ENCODE measurements at regions not wholly inside any gene's neighbourhood (a gene's known extent, or its start where the extent isn't known, plus 50 kb on each side); places are given as distances from the start of the nearest gene placed in this dataset.

GRCh38 chr21:35791541-35792325, 268.6 kb downstream of the SETD4 start:
- no peak for TF ChIP-seq TAF1 (IDR thresholded peaks at IDR 0.05; ENCODE audit: borderline replicate concordance, low read depth, low read length)
- no peak for TF ChIP-seq POLR2AphosphoS5 (IDR thresholded peaks at IDR 0.05; ENCODE audit: low read depth, low read length)
- no peak for TF ChIP-seq POLR2A (IDR thresholded peaks at IDR 0.05; ENCODE audit: low read depth, low read length)
- no peak for DNase-seq (ENCODE audit: insufficient read length)
- FAIRE-seq: no peak

GRCh38 chr21:35783721-35784120, 276.6 kb downstream of the SETD4 start:
- TF ChIP-seq POLR2AphosphoS5 (IDR thresholded peaks at IDR 0.05; ENCODE audit: low read depth, low read length): no peak
- no peak for TF ChIP-seq TAF1 (IDR thresholded peaks at IDR 0.05; ENCODE audit: borderline replicate concordance, low read depth, low read length)
- no peak for TF ChIP-seq POLR2A (IDR thresholded peaks at IDR 0.05; ENCODE audit: low read depth, low read length)
- DNase-seq (ENCODE audit: insufficient read length) (no peak), FAIRE-seq (no peak)

GRCh38 chr21:35782667-35783066, 277.7 kb downstream of the SETD4 start:
- FAIRE-seq (no peak), DNase-seq (ENCODE audit: insufficient read length) (no peak)
- TF ChIP-seq POLR2A (IDR thresholded peaks at IDR 0.05; ENCODE audit: low read depth, low read length): no peak
- no peak for TF ChIP-seq POLR2AphosphoS5 (IDR thresholded peaks at IDR 0.05; ENCODE audit: low read depth, low read length)
- TF ChIP-seq TAF1 (IDR thresholded peaks at IDR 0.05; ENCODE audit: borderline replicate concordance, low read depth, low read length): no peak

- no peak for DNase-seq (ENCODE audit: insufficient read length)
- TF ChIP-seq POLR2AphosphoS5 (IDR thresholded peaks at IDR 0.05; ENCODE audit: low read depth, low read length): no peak
- no peak for TF ChIP-seq POLR2A (IDR thresholded peaks at IDR 0.05; ENCODE audit: low read depth, low read length)
- TF ChIP-seq TAF1 (IDR thresholded peaks at IDR 0.05; ENCODE audit: borderline replicate concordance, low read depth, low read length): no peak
- FAIRE-seq: no peak
These were observed 279.3 kb downstream of the SETD4 start for GRCh38 chr21:35780983-35781382.

- no peak for FAIRE-seq
- TF ChIP-seq POLR2AphosphoS5 (IDR thresholded peaks at IDR 0.05; ENCODE audit: low read depth, low read length) (no peak), POLR2A (IDR thresholded peaks at IDR 0.05; ENCODE audit: low read depth, low read length) (no peak), TAF1 (IDR thresholded peaks at IDR 0.05; ENCODE audit: borderline replicate concordance, low read depth, low read length) (no peak)
- DNase-seq (ENCODE audit: insufficient read length): no peak
These were observed 280.4 kb downstream of the SETD4 start for GRCh38 chr21:35779690-35780570.

GRCh38 chr21:35779167-35779566, 281.2 kb downstream of the SETD4 start:
- TF ChIP-seq POLR2AphosphoS5 (IDR thresholded peaks at IDR 0.05; ENCODE audit: low read depth, low read length): no peak
- no peak for TF ChIP-seq POLR2A (IDR thresholded peaks at IDR 0.05; ENCODE audit: low read depth, low read length)
- TF ChIP-seq TAF1 (IDR thresholded peaks at IDR 0.05; ENCODE audit: borderline replicate concordance, low read depth, low read length): no peak
- DNase-seq (ENCODE audit: insufficient read length): no peak
- FAIRE-seq: no peak

- DNase-seq (ENCODE audit: insufficient read length) (no peak), FAIRE-seq (no peak)
- TF ChIP-seq POLR2AphosphoS5 (IDR thresholded peaks at IDR 0.05; ENCODE audit: low read depth, low read length) (no peak), POLR2A (IDR thresholded peaks at IDR 0.05; ENCODE audit: low read depth, low read length) (no peak), TAF1 (IDR thresholded peaks at IDR 0.05; ENCODE audit: borderline replicate concordance, low read depth, low read length) (no peak)
These were observed 283.2 kb downstream of the SETD4 start for GRCh38 chr21:35777081-35777480.

- DNase-seq (ENCODE audit: insufficient read length) (no peak), FAIRE-seq (no peak)
- TF ChIP-seq POLR2A (IDR thresholded peaks at IDR 0.05; ENCODE audit: low read depth, low read length) (no peak), TAF1 (IDR thresholded peaks at IDR 0.05; ENCODE audit: borderline replicate concordance, low read depth, low read length) (no peak), POLR2AphosphoS5 (IDR thresholded peaks at IDR 0.05; ENCODE audit: low read depth, low read length) (no peak)
These were observed 284.4 kb downstream of the SETD4 start for GRCh38 chr21:35775778-35776544.

- no peak for TF ChIP-seq POLR2A (IDR thresholded peaks at IDR 0.05; ENCODE audit: low read depth, low read length)
- FAIRE-seq: no peak
- DNase-seq (ENCODE audit: insufficient read length): no peak
These were observed 290.0 kb downstream of the SETD4 start for GRCh38 chr21:35770101-35770945.

GRCh38 chr21:35768187-35768586, 292.1 kb downstream of the SETD4 start:
- FAIRE-seq: no peak

More at GRCh38 chr21:35768187-35768586, 292.1 kb downstream of the SETD4 start:
- DNase-seq (ENCODE audit: insufficient read length): no peak
- TF ChIP-seq POLR2A (IDR thresholded peaks at IDR 0.05; ENCODE audit: low read depth, low read length) (no peak), TAF1 (IDR thresholded peaks at IDR 0.05; ENCODE audit: borderline replicate concordance, low read depth, low read length) (no peak), POLR2AphosphoS5 (IDR thresholded peaks at IDR 0.05; ENCODE audit: low read depth, low read length) (no peak)

Measured in GM12892 (cell line).